ENCODE measurements at regions not wholly inside any gene's neighbourhood (a gene's known extent, or its start where the extent isn't known, plus 50 kb on each side); places are given as distances from the start of the nearest gene placed in this dataset.

GRCh38 chrY:15402451-15402850 lies 878.1 kb downstream of the NLGN4Y start:
- no peak for DNase-seq (ENCODE audit: low read depth, low spot score)

DNA sequence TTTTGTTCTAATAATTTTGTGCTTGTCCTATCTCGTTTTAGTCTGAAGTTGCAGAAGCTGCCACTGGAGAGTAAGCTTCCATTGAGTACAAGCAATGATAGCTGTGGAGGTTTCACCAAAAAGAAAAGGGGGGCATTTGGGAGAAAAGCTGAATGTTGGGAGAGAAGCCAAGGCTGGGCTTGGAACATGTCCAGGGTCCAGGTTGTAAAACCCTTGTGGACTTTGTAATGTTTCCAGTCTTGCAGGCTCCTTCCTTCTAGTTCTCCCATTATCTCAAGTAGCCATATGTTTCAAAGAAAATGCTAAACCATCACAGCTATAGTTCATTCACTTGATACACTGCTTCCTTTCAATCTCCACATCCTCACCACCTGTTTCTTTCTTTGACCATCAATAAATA lies 880.2 kb downstream of the NLGN4Y start:
- DNase-seq (ENCODE audit: low read depth, low spot score): no peak

- no peak for DNase-seq (ENCODE audit: low read depth, low spot score)
These were observed 890.8 kb downstream of the NLGN4Y start for GRCh38 chrY:15415165-15415564.

- no peak for DNase-seq (ENCODE audit: low read depth, low spot score)
These were observed 894.3 kb downstream of the NLGN4Y start for GRCh38 chrY:15418613-15419012.

- DNase-seq (ENCODE audit: low read depth, low spot score): no peak
These were observed 900.4 kb downstream of the NLGN4Y start for GRCh38 chrY:15424665-15425132.

GRCh38 chrY:15440021-15440695 lies 915.8 kb downstream of the NLGN4Y start:
- no peak for DNase-seq (ENCODE audit: low read depth, low spot score)

DNA sequence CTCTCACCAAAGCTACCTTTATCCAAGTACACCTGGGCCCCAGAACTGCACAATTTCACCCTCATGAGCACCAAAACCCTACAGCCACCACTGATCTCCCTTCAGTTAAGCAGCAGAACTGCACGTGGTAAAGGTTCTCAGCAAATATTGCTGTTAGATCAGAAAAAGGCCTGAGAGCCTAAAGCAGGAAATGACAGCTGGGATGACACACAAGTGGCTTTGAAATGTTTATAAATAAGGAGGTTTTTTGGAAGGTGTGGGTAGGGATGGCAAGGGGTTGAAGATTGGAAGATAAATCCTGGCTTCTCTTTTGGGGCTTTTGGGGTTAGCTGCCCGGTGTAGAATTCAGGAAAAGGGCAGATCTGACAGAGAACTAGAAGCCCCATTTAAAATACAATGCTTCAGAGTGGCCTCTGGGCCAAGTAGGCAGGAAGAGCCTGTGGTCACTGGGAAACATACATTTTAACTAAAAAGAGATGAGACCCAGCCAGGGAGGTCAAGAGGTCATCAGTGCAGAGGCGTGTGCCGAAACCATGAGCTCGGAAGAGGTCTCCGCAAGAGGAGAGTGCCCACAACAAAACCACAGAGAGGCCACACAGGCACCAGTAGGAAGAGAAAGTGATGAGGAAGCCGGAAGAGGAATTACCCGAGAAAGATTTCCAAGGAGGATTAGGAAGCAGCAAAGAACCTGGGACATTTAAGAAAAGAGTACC lies 916.5 kb downstream of the NLGN4Y start:
- DNase-seq (ENCODE audit: low read depth, low spot score): no peak

GRCh38 chrY:15441878-15442277 lies 917.5 kb downstream of the NLGN4Y start:
- no peak for DNase-seq (ENCODE audit: low read depth, low spot score)

- DNase-seq (ENCODE audit: low read depth, low spot score): no peak
These were observed 921.5 kb downstream of the NLGN4Y start for GRCh38 chrY:15445871-15446270.

DNA sequence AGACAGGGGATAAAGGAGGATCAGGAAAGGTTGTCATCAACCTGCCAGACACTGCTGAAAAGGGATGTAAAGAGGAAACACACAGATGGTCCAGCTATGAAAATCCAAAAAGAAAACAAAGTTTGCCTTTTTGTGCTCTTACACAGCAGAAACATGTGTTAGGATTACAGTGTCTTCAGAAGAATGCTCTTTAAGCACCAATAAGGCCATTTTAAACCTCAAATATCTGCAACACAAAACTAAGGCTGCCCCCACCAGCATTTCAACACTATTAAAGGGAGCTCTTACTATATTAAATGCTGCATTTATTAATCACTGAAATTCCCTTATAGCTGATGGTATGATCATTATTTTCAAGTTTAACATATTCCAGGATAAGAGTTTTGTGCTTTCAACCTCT lies 922.5 kb downstream of the NLGN4Y start:
- no peak for DNase-seq (ENCODE audit: low read depth, low spot score)

- DNase-seq (ENCODE audit: low read depth, low spot score): no peak
These were observed 923.6 kb downstream of the NLGN4Y start for GRCh38 chrY:15447959-15448358.

- DNase-seq (ENCODE audit: low read depth, low spot score): no peak
These were observed 931.0 kb downstream of the NLGN4Y start for GRCh38 chrY:15455133-15455937.

DNA sequence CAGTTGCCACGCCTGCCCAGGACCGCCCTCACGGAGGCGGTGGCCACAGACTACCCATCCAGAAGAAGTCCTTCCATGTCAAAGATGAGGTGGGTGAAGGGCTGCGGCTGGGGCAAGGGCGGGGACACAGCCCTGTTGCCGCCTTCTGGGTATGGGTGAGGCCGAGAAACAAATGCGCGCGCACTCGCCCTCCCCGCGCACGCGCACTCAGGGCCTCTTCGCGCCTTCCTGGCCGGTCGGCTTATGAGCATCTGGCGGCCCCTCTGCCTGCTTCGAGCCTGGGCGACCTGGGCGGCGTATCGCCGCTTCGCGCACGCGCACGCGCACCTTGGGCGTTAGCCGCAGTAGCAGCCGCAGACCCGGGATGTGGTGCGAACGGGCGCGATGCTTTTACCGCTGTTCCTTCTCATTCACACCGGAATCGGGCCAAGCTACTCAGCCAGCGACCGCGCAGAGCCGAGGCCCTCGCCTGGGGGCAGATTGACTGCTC lies 931.7 kb downstream of the NLGN4Y start:
- DNase-seq (ENCODE audit: low read depth, low spot score): peak; percentile 5

DNA sequence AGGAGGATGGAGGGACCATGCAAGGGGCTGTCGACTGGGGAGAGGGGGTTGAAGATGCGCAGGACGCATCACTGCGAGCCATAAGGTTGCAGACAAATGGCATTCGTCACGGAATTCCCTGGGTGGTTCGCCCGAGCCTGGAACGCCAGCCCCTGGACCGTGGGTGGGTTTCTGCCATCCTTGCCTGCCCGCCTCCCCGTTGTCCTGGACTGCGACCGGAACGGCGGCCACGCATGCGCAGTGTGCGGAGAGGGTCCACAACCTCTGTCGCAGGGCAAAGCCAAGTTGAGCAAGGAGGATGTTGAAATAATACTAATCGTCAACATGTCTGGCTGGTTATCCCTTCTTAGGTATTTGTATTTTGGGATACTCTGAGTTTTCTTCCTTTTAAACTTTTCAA lies 932.2 kb downstream of the NLGN4Y start:
- no peak for DNase-seq (ENCODE audit: low read depth, low spot score)

DNA sequence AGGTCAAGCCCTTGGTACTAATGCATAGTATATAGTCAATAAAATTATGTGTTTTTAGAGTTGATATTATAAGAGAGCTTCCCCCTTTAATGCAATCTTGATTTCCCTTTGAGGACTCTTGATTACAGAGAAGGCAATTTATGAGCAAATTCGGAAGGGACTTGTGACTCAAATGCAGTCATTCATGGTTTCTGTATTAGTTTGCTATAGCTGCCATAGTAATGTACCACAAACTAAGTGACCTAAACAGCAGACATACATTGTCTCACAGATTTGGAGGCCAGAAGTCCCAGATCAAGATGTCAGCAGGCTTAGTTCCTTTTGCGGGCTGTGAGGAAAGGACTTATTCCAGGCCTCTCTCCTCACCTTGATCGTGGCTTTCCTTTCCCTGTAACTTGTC lies 933.4 kb downstream of the NLGN4Y start:
- DNase-seq (ENCODE audit: low read depth, low spot score): no peak

GRCh38 chrY:15458426-15458825 lies 934.1 kb downstream of the NLGN4Y start:
- no peak for DNase-seq (ENCODE audit: low read depth, low spot score)

DNA sequence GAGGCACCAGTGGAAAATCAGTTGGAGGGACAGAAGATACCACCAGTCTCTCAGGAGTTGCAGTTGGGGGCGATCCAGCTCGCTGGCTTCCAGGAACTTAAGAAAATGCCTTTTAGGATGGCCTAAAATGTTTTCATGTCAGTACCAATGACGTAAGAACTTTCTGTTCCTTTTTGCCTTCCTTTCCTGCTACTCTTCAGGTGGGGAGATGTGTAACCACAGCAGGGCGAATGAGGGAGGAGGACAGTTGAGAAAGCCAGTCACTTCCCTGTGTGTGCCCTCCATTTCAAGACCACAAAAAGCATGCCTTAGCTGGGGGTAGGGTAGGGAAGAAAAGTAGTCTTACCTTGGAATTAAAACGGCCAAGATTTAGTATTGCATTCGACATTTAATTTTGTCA lies 941.6 kb downstream of the NLGN4Y start:
- no peak for DNase-seq (ENCODE audit: low read depth, low spot score)

GRCh38 chrY:15466891-15467290 lies 942.6 kb downstream of the NLGN4Y start:
- no peak for DNase-seq (ENCODE audit: low read depth, low spot score)

- DNase-seq (ENCODE audit: low read depth, low spot score): no peak
These were observed 943.8 kb downstream of the NLGN4Y start for GRCh38 chrY:15468091-15468490.

GRCh38 chrY:15471371-15471770 lies 947.0 kb downstream of the NLGN4Y start:
- DNase-seq (ENCODE audit: low read depth, low spot score): no peak

DNA sequence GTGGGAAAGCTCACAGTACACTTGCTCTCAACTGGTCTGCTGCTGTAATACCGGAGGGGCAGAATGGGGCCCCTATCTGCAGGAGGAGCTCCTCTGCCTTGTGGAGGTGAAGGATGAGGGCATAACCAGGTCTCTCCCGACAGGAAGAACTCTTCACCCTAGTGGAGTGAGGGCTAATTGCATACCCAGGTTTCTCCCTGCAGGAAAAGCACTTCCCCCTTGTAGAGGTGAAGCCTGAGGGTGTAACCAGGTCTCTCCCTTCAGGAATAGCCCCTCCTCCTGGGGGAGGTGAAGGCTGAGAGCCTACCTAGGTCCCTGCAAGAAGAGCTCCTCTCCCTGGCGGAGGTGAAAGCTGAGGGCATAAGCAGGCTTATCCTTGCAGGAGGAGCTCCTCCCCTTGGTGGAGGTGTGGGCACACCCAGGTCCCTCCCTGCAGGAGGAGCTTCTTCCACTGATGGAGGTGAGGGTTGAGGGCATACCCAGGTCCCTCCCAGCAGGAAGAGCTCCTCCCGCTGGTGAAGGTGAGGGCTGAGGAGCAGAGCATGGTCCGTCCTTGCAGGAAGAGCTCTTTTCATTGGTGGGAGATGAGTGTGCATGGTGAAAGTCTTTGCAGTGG lies 954.1 kb downstream of the NLGN4Y start:
- DNase-seq (ENCODE audit: low read depth, low spot score): no peak

DNA sequence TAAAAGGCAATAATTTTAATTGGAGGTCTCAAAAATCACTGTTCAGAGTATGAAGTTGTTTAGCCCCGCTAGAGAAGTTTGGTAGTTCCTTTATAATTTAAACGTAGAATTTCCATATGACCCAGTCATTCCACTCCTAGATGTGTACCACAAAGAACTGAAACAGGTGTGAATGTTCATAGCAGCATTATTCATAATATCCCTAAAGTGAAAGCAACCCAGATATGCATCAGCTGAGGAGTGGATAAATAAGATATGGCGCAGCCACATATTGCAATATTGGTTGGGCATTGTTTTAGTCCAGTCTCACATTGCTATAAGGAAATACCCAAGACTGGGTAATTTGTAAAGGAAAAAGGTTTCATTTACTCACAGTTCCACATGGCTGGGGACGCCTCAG lies 976.2 kb downstream of the NLGN4Y start:
- no peak for DNase-seq (ENCODE audit: low read depth, low spot score)

All from brain pericyte (primary cell).